C4-2B (cell line): ENCODE measurements at regions not wholly inside any gene's neighbourhood (a gene's known extent, or its start where the extent isn't known, plus 50 kb on each side); places are given as distances from the start of the nearest gene placed in this dataset.

Experiments used
- H3K27ac ChIP-seq: fragments of 450-650 bp; 2 replicates; pipeline ENCODE4 v1.5.1; 2017
- ZFX ChIP-seq: fragments of 450-650 bp; IDR thresholded peaks from 2 replicates; pipeline ENCODE4 v1.6.1; 2017
- TF ChIP-seq, protein P1 (sequence below): fragments of 450-650 bp; conservative IDR thresholded peaks from 2 replicates; pipeline ENCODE4 v1.5.1; 2017; ENCODE audit warnings: mild to moderate bottlenecking

- H3K27ac ChIP-seq, result no peak overlapping the region
- TF ChIP-seq, protein P1, sequence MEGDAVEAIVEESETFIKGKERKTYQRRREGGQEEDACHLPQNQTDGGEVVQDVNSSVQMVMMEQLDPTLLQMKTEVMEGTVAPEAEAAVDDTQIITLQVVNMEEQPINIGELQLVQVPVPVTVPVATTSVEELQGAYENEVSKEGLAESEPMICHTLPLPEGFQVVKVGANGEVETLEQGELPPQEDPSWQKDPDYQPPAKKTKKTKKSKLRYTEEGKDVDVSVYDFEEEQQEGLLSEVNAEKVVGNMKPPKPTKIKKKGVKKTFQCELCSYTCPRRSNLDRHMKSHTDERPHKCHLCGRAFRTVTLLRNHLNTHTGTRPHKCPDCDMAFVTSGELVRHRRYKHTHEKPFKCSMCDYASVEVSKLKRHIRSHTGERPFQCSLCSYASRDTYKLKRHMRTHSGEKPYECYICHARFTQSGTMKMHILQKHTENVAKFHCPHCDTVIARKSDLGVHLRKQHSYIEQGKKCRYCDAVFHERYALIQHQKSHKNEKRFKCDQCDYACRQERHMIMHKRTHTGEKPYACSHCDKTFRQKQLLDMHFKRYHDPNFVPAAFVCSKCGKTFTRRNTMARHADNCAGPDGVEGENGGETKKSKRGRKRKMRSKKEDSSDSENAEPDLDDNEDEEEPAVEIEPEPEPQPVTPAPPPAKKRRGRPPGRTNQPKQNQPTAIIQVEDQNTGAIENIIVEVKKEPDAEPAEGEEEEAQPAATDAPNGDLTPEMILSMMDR, result no peak
- TF ChIP-seq ZFX, result no peak
Observed at GRCh38 chr5:116905885-116906284, 331.3 kb upstream of the SEMA6A start.

DNA sequence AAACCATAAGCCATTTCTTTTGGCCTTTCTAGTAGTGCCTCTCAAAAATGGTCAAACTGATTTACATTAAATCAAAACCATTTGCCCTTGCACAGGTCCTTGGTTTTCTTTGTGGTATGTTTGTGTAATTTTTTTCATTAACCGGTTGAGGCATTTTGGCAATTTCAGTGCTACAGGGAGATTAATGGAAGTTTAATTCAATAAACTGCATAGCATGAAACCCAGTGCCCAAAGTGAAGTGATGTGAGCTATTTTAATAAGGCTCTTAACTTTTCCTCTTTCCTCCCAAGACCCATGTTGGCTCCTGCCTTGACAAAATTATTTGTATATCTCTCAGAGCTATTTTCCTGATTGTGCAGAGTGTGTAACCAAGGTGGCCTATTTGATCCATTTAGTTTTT, 326.2 kb upstream of the SEMA6A start:
- H3K27ac ChIP-seq, result no peak overlapping the region
- no peak for TF ChIP-seq ZFX
- TF ChIP-seq, protein P1, result no peak

DNA sequence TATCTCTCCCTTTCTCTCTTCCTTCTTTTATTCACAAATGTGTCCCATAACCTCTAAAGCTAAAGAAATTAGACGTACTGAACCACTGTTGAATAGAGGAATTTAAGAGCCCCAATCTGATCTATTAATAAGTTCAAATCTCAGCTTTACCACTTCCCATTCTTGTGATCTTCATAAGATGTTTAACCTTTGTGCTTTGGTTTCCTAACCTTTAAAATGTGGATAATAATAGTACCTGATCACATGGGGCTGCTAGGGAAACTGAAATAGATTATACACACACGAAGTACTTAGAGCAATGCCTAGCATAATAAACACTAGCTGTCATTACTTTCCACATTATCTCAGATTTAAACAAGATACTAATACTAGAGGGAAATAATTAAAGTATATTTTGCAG, 324.3 kb upstream of the SEMA6A start:
- no peak for TF ChIP-seq ZFX
- TF ChIP-seq, protein P1, result no peak
- H3K27ac ChIP-seq, result no peak overlapping the region

DNA sequence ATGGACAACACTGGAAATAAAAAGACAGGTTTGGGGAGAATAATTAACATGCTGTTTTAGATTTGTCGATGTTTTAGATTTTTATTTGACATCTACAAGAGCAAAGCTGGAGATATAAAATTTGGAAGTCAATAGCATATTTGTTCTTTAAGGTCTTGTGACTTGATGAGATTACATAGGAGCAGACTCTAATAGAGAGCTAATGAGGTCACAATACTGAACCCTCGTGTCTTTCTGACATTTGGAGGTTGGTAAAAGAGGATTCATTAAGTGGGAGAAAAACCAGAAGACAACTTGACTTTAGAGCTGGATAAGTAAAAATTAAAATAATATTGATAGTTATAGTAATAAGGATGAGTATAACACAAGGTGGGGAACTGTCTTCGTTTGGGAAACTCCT, 322.7 kb upstream of the SEMA6A start:
- no peak for TF ChIP-seq ZFX
- TF ChIP-seq, protein P1, result no peak

DNA sequence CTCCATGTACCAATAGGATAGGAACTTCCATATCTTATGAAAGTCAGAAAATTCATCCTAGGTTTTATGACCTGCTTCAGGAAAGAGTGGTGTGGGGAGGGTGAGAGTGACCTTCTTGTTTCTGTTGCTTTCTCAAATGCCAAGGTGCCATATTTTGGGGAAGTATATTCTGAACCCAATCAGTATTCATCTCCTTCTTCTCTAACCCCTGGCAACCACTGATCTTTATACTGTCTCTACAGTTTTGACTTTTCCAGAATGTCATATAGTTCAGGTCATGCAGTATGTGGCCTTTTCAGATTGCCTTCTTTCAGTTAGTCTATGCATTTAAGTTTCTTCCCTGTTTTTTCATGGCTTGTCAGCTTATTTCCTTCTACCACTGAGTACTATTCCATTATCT, 321.4 kb upstream of the SEMA6A start:
- no peak overlapping the region for H3K27ac ChIP-seq
- no peak for TF ChIP-seq ZFX
- TF ChIP-seq, protein P1, result no peak

More for the DNA sequence above, 322.7 kb upstream of the SEMA6A start:
- no peak overlapping the region for H3K27ac ChIP-seq

- TF ChIP-seq ZFX, result no peak
- TF ChIP-seq, protein P1, result no peak
- H3K27ac ChIP-seq, result no peak overlapping the region
Observed at GRCh38 chr5:116892993-116893392, 318.4 kb upstream of the SEMA6A start.

GRCh38 chr5:116887104-116887503, 312.5 kb upstream of the SEMA6A start:
- TF ChIP-seq ZFX, result no peak
- TF ChIP-seq, protein P1, result no peak

More at GRCh38 chr5:116887104-116887503, 312.5 kb upstream of the SEMA6A start:
- no peak overlapping the region for H3K27ac ChIP-seq
